ENCODE measurements at regions not wholly inside any gene's neighbourhood (a gene's known extent, or its start where the extent isn't known, plus 50 kb on each side); places are given as distances from the start of the nearest gene placed in this dataset.

DNA sequence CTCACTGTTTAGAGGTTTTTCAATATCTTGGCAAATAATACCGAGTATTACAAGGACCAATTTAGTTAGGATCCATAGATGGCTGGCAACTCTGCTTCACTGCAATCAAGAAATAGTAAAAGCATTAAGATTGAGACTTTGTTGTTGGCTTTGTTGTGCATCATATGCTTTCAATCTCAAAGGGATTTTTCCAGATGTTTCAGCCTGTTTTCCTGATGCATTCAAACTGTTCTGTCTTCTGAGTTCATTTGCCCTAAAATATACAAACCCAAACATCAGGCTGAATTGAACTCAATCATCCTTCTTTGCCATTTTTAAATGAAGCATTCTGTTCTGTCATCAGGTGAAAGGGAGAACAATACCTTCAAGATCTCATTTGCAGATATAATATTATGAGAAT is 248.7 kb downstream of the TTLL7 start:
- TF ChIP-seq POLR2A (IDR thresholded peaks at IDR 0.05), result no peak
- TF ChIP-seq, protein P1, sequence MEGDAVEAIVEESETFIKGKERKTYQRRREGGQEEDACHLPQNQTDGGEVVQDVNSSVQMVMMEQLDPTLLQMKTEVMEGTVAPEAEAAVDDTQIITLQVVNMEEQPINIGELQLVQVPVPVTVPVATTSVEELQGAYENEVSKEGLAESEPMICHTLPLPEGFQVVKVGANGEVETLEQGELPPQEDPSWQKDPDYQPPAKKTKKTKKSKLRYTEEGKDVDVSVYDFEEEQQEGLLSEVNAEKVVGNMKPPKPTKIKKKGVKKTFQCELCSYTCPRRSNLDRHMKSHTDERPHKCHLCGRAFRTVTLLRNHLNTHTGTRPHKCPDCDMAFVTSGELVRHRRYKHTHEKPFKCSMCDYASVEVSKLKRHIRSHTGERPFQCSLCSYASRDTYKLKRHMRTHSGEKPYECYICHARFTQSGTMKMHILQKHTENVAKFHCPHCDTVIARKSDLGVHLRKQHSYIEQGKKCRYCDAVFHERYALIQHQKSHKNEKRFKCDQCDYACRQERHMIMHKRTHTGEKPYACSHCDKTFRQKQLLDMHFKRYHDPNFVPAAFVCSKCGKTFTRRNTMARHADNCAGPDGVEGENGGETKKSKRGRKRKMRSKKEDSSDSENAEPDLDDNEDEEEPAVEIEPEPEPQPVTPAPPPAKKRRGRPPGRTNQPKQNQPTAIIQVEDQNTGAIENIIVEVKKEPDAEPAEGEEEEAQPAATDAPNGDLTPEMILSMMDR (IDR thresholded peaks at IDR 0.05), result no peak

All from uterus (tissue), 2 donors.